GM13977 (cell line): ENCODE measurements at regions not wholly inside any gene's neighbourhood (a gene's known extent, or its start where the extent isn't known, plus 50 kb on each side); places are given as distances from the start of the nearest gene placed in this dataset.

Experiments used
- DNase-seq: peaks from one replicate; pipeline ENCODE4 v3.0.0; 2012; ENCODE audit warnings: low spot score
- CTCF ChIP-seq: IDR thresholded peaks from 2 replicates; pipeline ENCODE4 v1.5.1; 2012; ENCODE audit warnings: mild to moderate bottlenecking, control low read depth; ENCODE audit not compliant: insufficient read depth; ENCODE audit errors: extremely low read depth, missing control alignments
- in situ Hi-C: fragments of 300-500 bp; cut with MboI; formaldehyde crosslinking; loops from one replicate; pipeline ENCODE4 v1.12.0; 2022; ENCODE audit warnings: low sequenced_read_pairs, low pct_unique_long_range_greater_than_20kb, mixed read lengths, inconsistent platforms; ENCODE audit not compliant: unreplicated experiment

- DNase-seq = no peak
- in situ Hi-C loops = no loop called here
- no peak for TF ChIP-seq CTCF
Observed at GRCh38 chr15:88391700-88392099, 75.5 kb downstream of the MRPL46 start.

GRCh38 chr15:88391006-88391405, 76.2 kb downstream of the MRPL46 start:
- no peak for DNase-seq
- in situ Hi-C loops = no loop called here
- no peak for TF ChIP-seq CTCF

GRCh38 chr15:88390164-88390901, 76.9 kb downstream of the MRPL46 start:
- in situ Hi-C loops = no loop called here
- TF ChIP-seq CTCF = no peak

GRCh38 chr15:88389120-88389519, 78.1 kb downstream of the MRPL46 start:
- TF ChIP-seq CTCF = no peak
- no peak for DNase-seq
- in situ Hi-C loops = no loop called here

More at GRCh38 chr15:88390164-88390901, 76.9 kb downstream of the MRPL46 start:
- DNase-seq = no peak

GRCh38 chr15:88388686-88389085, 78.5 kb downstream of the MRPL46 start:
- in situ Hi-C loops = no loop called here
- no peak for TF ChIP-seq CTCF
- no peak for DNase-seq

- TF ChIP-seq CTCF = no peak
- DNase-seq = no peak
- in situ Hi-C loops = no loop called here
Observed at GRCh38 chr15:88385078-88385700, 82.0 kb downstream of the MRPL46 start.
